Body of pancreas (tissue), 4 donors: ENCODE measurements at regions not wholly inside any gene's neighbourhood (a gene's known extent, or its start where the extent isn't known, plus 50 kb on each side); places are given as distances from the start of the nearest gene placed in this dataset.

Experiments
- CTCF ChIP-seq, 7 experiments: fragments of 450-650 bp in 4 of 7; fragments of 200-600 bp in 3 of 7; sonication (generic) in 3 of 7; IDR thresholded peaks; one replicate each; pipeline ENCODE4 v1.5.1; 2016 to 2019; ENCODE audit warnings: antibody characterized with exemption in 7 of 7
- POLR2A ChIP-seq, 3 donors: fragments of 450-650 bp; IDR thresholded peaks; one replicate each; pipeline ENCODE4 v1.6.1; 2016; ENCODE audit warnings: antibody characterized with exemption in 3 of 3, mild to moderate bottlenecking in 2 of 3

GRCh38 chr20:54985091-54985490 lies 509.7 kb downstream of the DOK5 start:
- no peak for TF ChIP-seq CTCF (IDR thresholded peaks at IDR 0.05)
- TF ChIP-seq POLR2A (IDR thresholded peaks at IDR 0.05): no peak
